Fibroblast of the conjunctiva (primary cell): ENCODE measurements at regions not wholly inside any gene's neighbourhood (a gene's known extent, or its start where the extent isn't known, plus 50 kb on each side); places are given as distances from the start of the nearest gene placed in this dataset.
"Not testable (repeated sequence)": the region's sequence is repeated elsewhere in the genome, so short reads cannot be mapped to it uniquely, and the experiment has no call there.

Experiments
- DNase-seq: peaks from one replicate; pipeline ENCODE4 v3.0.0-alpha.2; 2010; ENCODE audit warnings: low read depth

GRCh38 chr3:145550522-145550921 is 610.5 kb downstream of the PLOD2 start:
- DNase-seq = no peak

GRCh38 chr3:145557405-145557804 is 603.6 kb downstream of the PLOD2 start:
- no peak for DNase-seq

GRCh38 chr3:145578471-145578870 is 582.5 kb downstream of the PLOD2 start:
- DNase-seq = no peak

- no peak for DNase-seq
Observed at GRCh38 chr3:145581694-145582093, 579.3 kb downstream of the PLOD2 start.

GRCh38 chr3:145604851-145605250 is 556.1 kb downstream of the PLOD2 start:
- DNase-seq = no peak

GRCh38 chr3:145620002-145620401 is 541.0 kb downstream of the PLOD2 start:
- DNase-seq = no peak

- no peak for DNase-seq
Observed at GRCh38 chr3:145620486-145620885, 540.5 kb downstream of the PLOD2 start.

- DNase-seq = no peak
Observed at GRCh38 chr3:145623349-145623748, 537.6 kb downstream of the PLOD2 start.

GRCh38 chr3:145628211-145628610 is 532.8 kb downstream of the PLOD2 start:
- no peak for DNase-seq

- DNase-seq = no peak
Observed at GRCh38 chr3:145637105-145637504, 523.9 kb downstream of the PLOD2 start.

- DNase-seq = no peak
Observed at GRCh38 chr3:145639003-145639606, 521.9 kb downstream of the PLOD2 start.

- no peak for DNase-seq
Observed at GRCh38 chr3:145639875-145640274, 521.1 kb downstream of the PLOD2 start.

GRCh38 chr3:145648396-145648795 is 512.6 kb downstream of the PLOD2 start:
- no peak for DNase-seq

GRCh38 chr3:145649368-145649887 is 511.6 kb downstream of the PLOD2 start:
- no peak for DNase-seq

GRCh38 chr3:145650170-145650569 is 510.8 kb downstream of the PLOD2 start:
- DNase-seq = no peak

GRCh38 chr3:145671121-145671520 is 489.9 kb downstream of the PLOD2 start:
- DNase-seq = no peak

- DNase-seq = no peak
Observed at GRCh38 chr3:145673838-145674237, 487.1 kb downstream of the PLOD2 start.

- peak; percentile 41 for DNase-seq
Observed at GRCh38 chr3:145678401-145678800, 482.6 kb downstream of the PLOD2 start.

- no peak for DNase-seq
Observed at GRCh38 chr3:145681181-145681580, 479.8 kb downstream of the PLOD2 start.

- not testable (repeated sequence) for DNase-seq
Observed at GRCh38 chr3:145687978-145688377, 473.0 kb downstream of the PLOD2 start.

- no peak for DNase-seq
Observed at GRCh38 chr3:145692751-145693150, 468.2 kb downstream of the PLOD2 start.

GRCh38 chr3:145696011-145696410 is 465.0 kb downstream of the PLOD2 start:
- no peak for DNase-seq

- DNase-seq = peak; percentile 9
Observed at GRCh38 chr3:145698250-145698649, 462.7 kb downstream of the PLOD2 start.

- DNase-seq = no peak
Observed at GRCh38 chr3:145698749-145699148, 462.2 kb downstream of the PLOD2 start.
